ENCODE measurements at regions not wholly inside any gene's neighbourhood (a gene's known extent, or its start where the extent isn't known, plus 50 kb on each side); places are given as distances from the start of the nearest gene placed in this dataset.
"Not testable (repeated sequence)": the region's sequence is repeated elsewhere in the genome, so short reads cannot be mapped to it uniquely, and the experiment has no call there.

DNA sequence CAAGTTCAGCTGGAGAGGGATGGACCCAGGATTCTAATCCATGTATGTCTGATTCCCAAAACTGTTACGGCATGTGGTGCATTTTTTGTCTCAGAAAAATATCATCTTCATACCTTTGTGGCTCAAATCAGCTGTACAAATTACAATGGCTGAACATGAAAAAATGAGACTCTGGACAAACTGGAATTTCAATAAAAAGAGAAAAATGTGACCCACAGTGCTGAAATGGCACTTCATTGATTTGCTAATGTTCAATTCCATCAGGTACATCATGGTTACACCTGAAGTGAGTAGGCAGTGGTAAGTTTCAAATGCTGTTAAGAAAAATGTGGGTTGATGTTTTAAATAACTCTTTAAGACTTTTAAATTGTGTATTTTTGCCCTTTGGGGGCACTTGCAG is 165.6 kb upstream of the CAND1 start:
- TF ChIP-seq, protein P1, sequence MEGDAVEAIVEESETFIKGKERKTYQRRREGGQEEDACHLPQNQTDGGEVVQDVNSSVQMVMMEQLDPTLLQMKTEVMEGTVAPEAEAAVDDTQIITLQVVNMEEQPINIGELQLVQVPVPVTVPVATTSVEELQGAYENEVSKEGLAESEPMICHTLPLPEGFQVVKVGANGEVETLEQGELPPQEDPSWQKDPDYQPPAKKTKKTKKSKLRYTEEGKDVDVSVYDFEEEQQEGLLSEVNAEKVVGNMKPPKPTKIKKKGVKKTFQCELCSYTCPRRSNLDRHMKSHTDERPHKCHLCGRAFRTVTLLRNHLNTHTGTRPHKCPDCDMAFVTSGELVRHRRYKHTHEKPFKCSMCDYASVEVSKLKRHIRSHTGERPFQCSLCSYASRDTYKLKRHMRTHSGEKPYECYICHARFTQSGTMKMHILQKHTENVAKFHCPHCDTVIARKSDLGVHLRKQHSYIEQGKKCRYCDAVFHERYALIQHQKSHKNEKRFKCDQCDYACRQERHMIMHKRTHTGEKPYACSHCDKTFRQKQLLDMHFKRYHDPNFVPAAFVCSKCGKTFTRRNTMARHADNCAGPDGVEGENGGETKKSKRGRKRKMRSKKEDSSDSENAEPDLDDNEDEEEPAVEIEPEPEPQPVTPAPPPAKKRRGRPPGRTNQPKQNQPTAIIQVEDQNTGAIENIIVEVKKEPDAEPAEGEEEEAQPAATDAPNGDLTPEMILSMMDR (conservative IDR thresholded peaks at IDR 0.05; ENCODE audit: control insufficient read depth, insufficient read depth, low read depth, low read length): no peak
- H3K4me3 ChIP-seq (ENCODE audit: control insufficient read depth, low read depth, low read length): no peak overlapping the region
- no peak for DNase-seq (ENCODE audit: low read depth)

DNA sequence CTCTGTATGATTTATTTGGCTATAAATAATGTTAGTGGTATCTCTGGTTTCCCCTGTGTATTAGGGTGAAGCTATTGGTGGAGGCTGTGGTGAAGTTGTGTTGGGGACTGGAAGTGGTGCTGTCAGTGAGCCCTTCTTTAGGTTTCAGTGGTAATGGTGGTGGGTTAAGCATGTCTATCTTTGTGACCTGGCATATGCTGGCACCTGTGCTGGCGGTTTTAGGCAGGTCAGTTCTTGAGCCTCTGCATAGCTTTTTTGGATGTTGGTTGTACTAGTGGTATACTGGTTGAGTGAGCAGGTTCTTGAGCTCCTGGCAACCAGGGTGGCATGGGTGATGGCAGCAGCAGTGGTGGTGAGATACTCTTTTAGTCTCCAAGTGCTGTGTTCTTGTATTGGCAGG is 161.9 kb upstream of the CAND1 start:
- no peak for DNase-seq (ENCODE audit: low read depth)
- no peak overlapping the region for H3K4me3 ChIP-seq (ENCODE audit: control insufficient read depth, low read depth, low read length)
- TF ChIP-seq, protein P1 (conservative IDR thresholded peaks at IDR 0.05; ENCODE audit: control insufficient read depth, insufficient read depth, low read depth, low read length): no peak

DNA sequence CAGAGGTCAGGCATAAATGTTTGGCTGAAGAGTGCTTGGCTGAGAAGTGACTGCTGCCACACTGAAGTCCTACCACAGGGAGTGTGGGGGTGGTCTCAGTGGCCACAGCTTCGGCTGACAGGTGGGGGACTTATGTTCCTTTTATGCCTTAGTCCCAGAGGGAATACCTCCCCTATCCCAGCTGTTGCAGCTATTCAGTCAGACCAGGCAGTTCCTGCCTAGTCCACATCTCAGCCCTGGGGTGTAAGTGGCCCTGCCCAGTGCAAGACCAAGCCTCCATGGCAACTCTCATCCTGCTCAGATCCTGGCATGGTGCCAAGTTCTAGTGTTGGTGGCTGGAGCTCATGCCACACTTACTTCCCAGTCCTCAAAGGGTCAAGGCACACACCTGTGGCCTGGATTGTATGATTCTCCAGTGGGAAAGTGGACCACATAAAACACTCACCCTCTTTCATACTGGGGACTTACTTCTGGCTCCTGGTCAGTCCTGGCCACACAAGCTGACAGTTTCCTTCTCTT is 161.3 kb upstream of the CAND1 start:
- TF ChIP-seq, protein P1 (conservative IDR thresholded peaks at IDR 0.05; ENCODE audit: control insufficient read depth, insufficient read depth, low read depth, low read length): no peak
- no peak for DNase-seq (ENCODE audit: low read depth)
- no peak overlapping the region for H3K4me3 ChIP-seq (ENCODE audit: control insufficient read depth, low read depth, low read length)

DNA sequence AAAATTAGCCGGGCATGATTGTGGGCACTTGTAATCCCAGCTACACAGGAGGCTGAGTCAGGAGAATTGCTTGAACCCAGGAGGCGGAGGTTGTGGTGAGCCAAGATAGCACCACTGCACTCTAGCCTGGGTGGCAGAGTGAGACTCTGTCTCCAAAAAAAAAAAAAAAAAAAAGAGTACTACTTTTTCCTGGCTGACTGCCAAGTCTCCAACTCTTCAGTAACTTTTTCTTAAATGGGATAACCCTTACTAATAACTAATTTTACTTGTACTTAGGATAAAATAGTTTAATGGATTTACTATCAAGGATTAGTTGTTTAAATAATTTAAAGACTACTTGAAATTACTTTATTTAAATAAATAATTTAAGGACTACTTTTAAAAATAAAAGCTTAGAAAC is 158.8 kb upstream of the CAND1 start:
- not testable (repeated sequence) for H3K4me3 ChIP-seq (ENCODE audit: control insufficient read depth, low read depth, low read length); DNase-seq (ENCODE audit: low read depth)

DNA sequence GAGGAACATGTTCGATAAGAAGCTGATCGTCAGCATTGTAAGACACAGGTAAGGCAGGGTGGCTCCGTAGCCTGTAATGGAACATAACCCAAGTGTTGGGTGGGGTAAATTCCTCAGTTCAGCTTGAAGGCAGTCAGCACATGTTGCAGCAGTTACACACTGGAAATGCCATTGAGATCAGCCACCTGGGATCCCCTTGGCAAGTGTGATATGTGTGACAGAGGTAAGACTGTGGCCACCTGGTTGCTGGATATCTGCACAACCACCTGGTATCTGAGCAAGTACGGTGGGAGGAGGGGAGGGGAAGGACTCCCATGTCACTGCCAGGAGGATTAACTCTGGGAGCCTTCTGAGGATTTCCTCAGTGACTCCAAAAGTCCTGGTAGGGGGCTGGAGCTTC is 158.0 kb upstream of the CAND1 start:
- no peak overlapping the region for H3K4me3 ChIP-seq (ENCODE audit: control insufficient read depth, low read depth, low read length)
- no peak for DNase-seq (ENCODE audit: low read depth)
- TF ChIP-seq, protein P1 (conservative IDR thresholded peaks at IDR 0.05; ENCODE audit: control insufficient read depth, insufficient read depth, low read depth, low read length): no peak

DNA sequence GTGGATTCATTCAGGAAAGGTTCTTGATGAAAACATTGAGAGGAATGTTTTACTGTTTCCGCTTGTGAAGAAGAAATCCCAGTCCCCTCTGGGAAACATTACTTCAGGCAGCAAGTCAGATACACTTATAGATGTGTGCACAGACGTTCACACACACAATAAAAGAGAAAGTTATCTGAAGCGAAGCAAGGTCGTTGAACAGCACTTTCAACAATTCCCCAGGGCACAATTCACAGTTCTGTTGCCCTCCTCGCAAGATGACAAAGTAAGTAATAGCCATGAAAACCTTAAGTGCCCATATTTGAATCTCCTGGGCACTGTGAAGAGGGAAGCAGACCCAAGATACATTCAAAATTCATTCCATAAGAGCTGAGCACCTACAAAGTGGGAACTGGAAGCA is 156.6 kb upstream of the CAND1 start:
- TF ChIP-seq, protein P1 (conservative IDR thresholded peaks at IDR 0.05; ENCODE audit: control insufficient read depth, insufficient read depth, low read depth, low read length): no peak
- H3K4me3 ChIP-seq (ENCODE audit: control insufficient read depth, low read depth, low read length): no peak overlapping the region
- no peak for DNase-seq (ENCODE audit: low read depth)

DNA sequence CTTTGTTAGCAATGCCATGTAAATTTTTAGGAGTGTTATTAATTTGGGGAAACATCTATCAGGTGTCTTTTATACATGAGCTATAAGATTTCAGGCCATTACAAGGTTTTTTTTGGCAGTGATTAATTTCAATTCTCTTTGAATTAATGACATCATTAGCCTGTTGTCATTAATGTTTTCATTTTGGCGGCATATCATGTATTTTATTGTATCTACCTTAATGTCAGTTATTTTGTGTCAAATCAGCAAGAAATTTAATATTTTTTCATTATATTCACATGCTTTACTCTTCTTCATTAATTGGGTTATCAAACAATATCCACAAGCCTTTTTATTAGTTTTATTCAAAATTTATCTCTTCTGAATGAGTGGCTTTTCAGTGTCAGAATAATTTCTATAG is 153.0 kb upstream of the CAND1 start:
- H3K4me3 ChIP-seq (ENCODE audit: control insufficient read depth, low read depth, low read length): no peak overlapping the region

More for the DNA sequence above, 153.0 kb upstream of the CAND1 start:
- TF ChIP-seq, protein P1 (conservative IDR thresholded peaks at IDR 0.05; ENCODE audit: control insufficient read depth, insufficient read depth, low read depth, low read length): no peak
- no peak for DNase-seq (ENCODE audit: low read depth)

Measured in fibroblast of mammary gland (primary cell).